Natural killer cell (primary cell): ENCODE measurements at regions not wholly inside any gene's neighbourhood (a gene's known extent, or its start where the extent isn't known, plus 50 kb on each side); places are given as distances from the start of the nearest gene placed in this dataset.
"Not testable (repeated sequence)": the region's sequence is repeated elsewhere in the genome, so short reads cannot be mapped to it uniquely, and the experiment has no call there.

Source experiments
- ATAC-seq, 3 donors: fragments of 150-1000 bp in 2 of 3; fragments of 200-7000 bp in 1 of 3; cut with Tn5 transposase; 1 replicate in 1 of 3; 2 replicates in 2 of 3; pipeline ENCODE4 v1.10.0; 2021; ENCODE audit warnings: mild to moderate bottlenecking in 2 of 3, moderate library complexity in 2 of 3
- DNase-seq, 2 donors: peaks; one replicate each; pipeline versions ENCODE4 v3.0.0 to v3.0.0-alpha.2; 2013 to 2021; ENCODE audit warnings: mixed read lengths in 1 of 2
- H3K27ac ChIP-seq: one replicate; pipeline ENCODE4 v1.5.1; 2013; ENCODE audit warnings: mild to moderate bottlenecking, low read length
- H3K27me3 ChIP-seq: one replicate; pipeline ENCODE4 v1.6.1; 2013; ENCODE audit warnings: low read length; ENCODE audit not compliant: control insufficient read depth, insufficient read depth
- H3K36me3 ChIP-seq: one replicate; pipeline ENCODE4 v1.6.1; 2013; ENCODE audit warnings: low read length; ENCODE audit not compliant: control insufficient read depth, insufficient read depth
- H3K4me1 ChIP-seq: one replicate; pipeline ENCODE4 v1.6.1; 2013; ENCODE audit warnings: low read length; ENCODE audit not compliant: control insufficient read depth, insufficient read depth
- H3K4me3 ChIP-seq: one replicate; pipeline ENCODE4 v1.5.1; 2013; ENCODE audit warnings: low read length
- H3K9me3 ChIP-seq: one replicate; pipeline ENCODE4 v1.6.1; 2013; ENCODE audit warnings: low read length; ENCODE audit not compliant: control insufficient read depth, insufficient read depth
- H3K27ac Mint-ChIP-seq, 2 donors: one replicate each; pipeline ENCODE4 v1.8.0; 2022; ENCODE audit warnings: mild to moderate bottlenecking in 2 of 2, mixed read lengths in 2 of 2, moderate library complexity in 1 of 2
- H3K27me3 Mint-ChIP-seq, 2 donors: one replicate each; pipeline ENCODE4 v1.8.0; 2022; ENCODE audit warnings: low read depth in 2 of 2, mixed read lengths in 2 of 2
- H3K36me3 Mint-ChIP-seq: one replicate; pipeline ENCODE4 v1.8.0; 2022; ENCODE audit warnings: mixed read lengths
- H3K4me1 Mint-ChIP-seq, 2 donors: one replicate each; pipeline ENCODE4 v1.8.0; 2022; ENCODE audit warnings: mixed read lengths in 2 of 2
- H3K4me3 Mint-ChIP-seq: one replicate; pipeline ENCODE4 v1.8.0; 2022; ENCODE audit warnings: mild to moderate bottlenecking, moderate library complexity, mixed read lengths
- H3K9me3 Mint-ChIP-seq, 2 donors: one replicate each; pipeline ENCODE4 v1.8.0; 2022; ENCODE audit warnings: mixed read lengths in 2 of 2
- CTCF ChIP-seq: fragments of 200-600 bp; IDR thresholded peaks from one replicate; pipeline ENCODE4 v1.8.0; 2022; ENCODE audit warnings: antibody characterized with exemption
- WGBS: methylation state at CpG from one replicate; pipeline ENCODE4 v1.1.7; 2013; ENCODE audit warnings: missing lambda C conversion rate; ENCODE audit not compliant: insufficient coverage; 5-methylcytosine and 5-hydroxymethylcytosine counted together
- intact Hi-C: fragments of 100-400 bp; cut with micrococcal nuclease; formaldehyde crosslinking; loops from one replicate; pipeline ENCODE4 v1.14.2; 2022

- TF ChIP-seq CTCF, result no peak
- Mint-ChIP-seq H3K9me3 (peaks cover 4 to 14% of the 10 kb centered on the region in 2 donors), H3K4me1 (no peaks in the 10 kb centered on the region), H3K27ac (no peak overlapping the region), H3K4me3 (no peak overlapping the region), H3K36me3 (no peaks in the 10 kb centered on the region), H3K27me3 (no peaks in the 10 kb centered on the region)
- 87% methylated on average over 2 of the region's 2 CpGs for WGBS
- no peaks in the 10 kb centered on the region for H3K27me3 ChIP-seq
- intact Hi-C loops, result no loop called here
- no peaks in the 10 kb centered on the region for H3K36me3 ChIP-seq
- H3K4me3 ChIP-seq, result no peak overlapping the region
- no peak overlapping the region for H3K27ac ChIP-seq
- DNase-seq, result no peak
- no peaks in the 10 kb centered on the region for H3K4me1 ChIP-seq
- no peak for ATAC-seq
- no peaks in the 10 kb centered on the region for H3K9me3 ChIP-seq
Observed at GRCh38 chr4:115970859-115971258, 857.4 kb upstream of the NDST4 start.

GRCh38 chr4:115969756-115970155, 856.3 kb upstream of the NDST4 start:
- Histone ChIP-seq H3K36me3 (no peaks in the 10 kb centered on the region), H3K9me3 (no peaks in the 10 kb centered on the region), H3K4me1 (no peaks in the 10 kb centered on the region), H3K4me3 (no peak overlapping the region), H3K27ac (no peak overlapping the region), H3K27me3 (no peaks in the 10 kb centered on the region)
- intact Hi-C loops, result no loop called here
- no peak for DNase-seq
- H3K9me3 Mint-ChIP-seq, result peaks cover 4 to 10% of the 10 kb centered on the region in 2 donors
- H3K27me3 Mint-ChIP-seq, result no peaks in the 10 kb centered on the region
- WGBS, result 69% methylated on average over 1 of the region's 1 CpG
- ATAC-seq, result no peak
- no peak overlapping the region for H3K4me3 Mint-ChIP-seq
- no peaks in the 10 kb centered on the region for H3K4me1 Mint-ChIP-seq
- no peak overlapping the region for H3K27ac Mint-ChIP-seq
- H3K36me3 Mint-ChIP-seq, result no peaks in the 10 kb centered on the region
- TF ChIP-seq CTCF, result no peak

DNA sequence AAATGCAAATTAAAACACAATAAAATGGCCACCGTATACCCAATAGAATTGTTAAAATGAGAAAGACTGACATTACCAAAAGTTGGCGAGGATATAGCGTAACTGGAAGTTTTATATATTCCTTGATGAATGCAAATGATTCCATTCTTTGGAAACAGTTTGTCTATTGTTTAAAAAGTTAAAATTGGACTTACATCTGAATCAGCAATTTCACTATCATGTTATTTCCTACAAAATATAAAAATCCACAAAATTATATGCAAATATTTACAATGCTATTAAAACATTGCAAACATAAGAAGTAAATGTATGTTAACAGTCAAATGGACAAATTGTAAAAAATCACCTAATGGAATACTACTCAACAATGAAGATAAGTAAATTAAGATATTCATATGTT, 852.2 kb upstream of the NDST4 start:
- Mint-ChIP-seq H3K27ac (no peak overlapping the region), H3K36me3 (no peaks in the 10 kb centered on the region), H3K4me1 (no peaks in the 10 kb centered on the region), H3K27me3 (no peaks in the 10 kb centered on the region), H3K9me3 (peaks cover 6 to 7% of the 10 kb centered on the region in 2 donors), H3K4me3 (no peak overlapping the region)
- Histone ChIP-seq H3K36me3 (no peaks in the 10 kb centered on the region), H3K27me3 (no peaks in the 10 kb centered on the region), H3K4me1 (no peaks in the 10 kb centered on the region), H3K9me3 (no peaks in the 10 kb centered on the region), H3K4me3 (no peak overlapping the region), H3K27ac (no peak overlapping the region)
- no peak for ATAC-seq
- WGBS, result 100% methylated on average over 2 of the region's 3 CpGs
- intact Hi-C loops, result no loop called here
- no peak for TF ChIP-seq CTCF
- DNase-seq, result no peak

GRCh38 chr4:115956054-115956796, 842.8 kb upstream of the NDST4 start:
- H3K9me3 Mint-ChIP-seq, H3K4me1 ChIP-seq, H3K27ac ChIP-seq, DNase-seq, H3K36me3 Mint-ChIP-seq, H3K27me3 Mint-ChIP-seq, H3K27ac Mint-ChIP-seq, intact Hi-C loops, H3K4me3 Mint-ChIP-seq, ATAC-seq, H3K9me3 ChIP-seq, H3K4me3 ChIP-seq, H3K27me3 ChIP-seq, H3K4me1 Mint-ChIP-seq, H3K36me3 ChIP-seq: not testable (repeated sequence)
- WGBS, result 86% methylated on average over 6 of the region's 6 CpGs
